WTC11 (cell line): ENCODE measurements at regions not wholly inside any gene's neighbourhood (a gene's known extent, or its start where the extent isn't known, plus 50 kb on each side); places are given as distances from the start of the nearest gene placed in this dataset.

ENCODE experiments used
- CBFB ChIP-seq: sonication (generic); formaldehyde crosslinking; IDR thresholded peaks from 2 replicates; pipeline ENCODE4 v1.8.1; 2022; ENCODE audit warnings: mild to moderate bottlenecking, low read depth, missing genetic modification reagents
- GABPB1 ChIP-seq: sonication (generic); formaldehyde crosslinking; IDR thresholded peaks from 2 replicates; pipeline ENCODE4 v1.8.1; 2023; ENCODE audit warnings: mild to moderate bottlenecking, missing genetic modification reagents
- NR3C1 ChIP-seq: sonication (generic); formaldehyde crosslinking; conservative IDR thresholded peaks from 2 replicates; pipeline ENCODE4 v1.8.1; 2023; ENCODE audit warnings: low read depth, mild to moderate bottlenecking, missing genetic modification reagents
- ZNF263 ChIP-seq: sonication (generic); formaldehyde crosslinking; IDR thresholded peaks from 2 replicates; pipeline ENCODE4 v1.8.1; 2022; ENCODE audit warnings: low read depth, mild to moderate bottlenecking, moderate library complexity, missing genetic modification reagents
- ZNF416 ChIP-seq: fragments of 250-450 bp; sonication (Bioruptor Pico); IDR thresholded peaks from 2 replicates; pipeline ENCODE4 v1.9.0; 2021; ENCODE audit warnings: mild to moderate bottlenecking, inconsistent platforms
- TF ChIP-seq, protein P1 (sequence below): fragments of 200-600 bp; IDR thresholded peaks from 2 replicates; pipeline ENCODE4 v1.8.0; 2022; ENCODE audit warnings: antibody characterized with exemption
- TF ChIP-seq, protein P2 (sequence below): sonication (generic); formaldehyde crosslinking; IDR thresholded peaks from 2 replicates; pipeline ENCODE4 v1.8.1; 2022; ENCODE audit warnings: low read depth, mild to moderate bottlenecking, moderate library complexity, missing genetic modification reagents, borderline replicate concordance
- TF ChIP-seq, protein P3 (sequence below): sonication (generic); formaldehyde crosslinking; IDR thresholded peaks from 2 replicates; pipeline ENCODE4 v1.8.0; 2022; ENCODE audit warnings: missing genetic modification reagents
- TF ChIP-seq, protein P4 (sequence below): sonication (generic); formaldehyde crosslinking; IDR thresholded peaks from 2 replicates; pipeline ENCODE4 v1.8.1; 2022; ENCODE audit warnings: mild to moderate bottlenecking, missing genetic modification reagents, moderate library complexity, borderline replicate concordance

DNA sequence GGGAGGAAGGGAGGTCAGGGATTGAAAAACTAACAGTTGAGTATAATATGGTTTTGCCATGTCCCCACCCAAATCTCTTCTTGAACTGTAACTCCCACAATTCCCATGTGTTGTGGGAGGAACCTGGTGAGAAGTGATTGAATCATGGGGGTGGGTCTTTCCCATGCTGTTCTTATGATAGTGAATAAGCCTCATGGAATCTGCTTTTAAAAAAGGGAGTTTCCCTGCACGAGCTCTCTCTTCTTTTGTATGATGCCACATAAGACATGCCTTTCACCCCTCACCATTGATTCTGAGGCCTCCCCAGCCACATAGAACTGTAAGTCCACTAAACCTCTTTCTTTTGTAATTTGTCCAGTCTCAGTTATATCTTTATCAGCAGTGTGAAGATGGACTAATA lies 833.4 kb upstream of the MAP3K7 start:
- TF ChIP-seq, protein P1, sequence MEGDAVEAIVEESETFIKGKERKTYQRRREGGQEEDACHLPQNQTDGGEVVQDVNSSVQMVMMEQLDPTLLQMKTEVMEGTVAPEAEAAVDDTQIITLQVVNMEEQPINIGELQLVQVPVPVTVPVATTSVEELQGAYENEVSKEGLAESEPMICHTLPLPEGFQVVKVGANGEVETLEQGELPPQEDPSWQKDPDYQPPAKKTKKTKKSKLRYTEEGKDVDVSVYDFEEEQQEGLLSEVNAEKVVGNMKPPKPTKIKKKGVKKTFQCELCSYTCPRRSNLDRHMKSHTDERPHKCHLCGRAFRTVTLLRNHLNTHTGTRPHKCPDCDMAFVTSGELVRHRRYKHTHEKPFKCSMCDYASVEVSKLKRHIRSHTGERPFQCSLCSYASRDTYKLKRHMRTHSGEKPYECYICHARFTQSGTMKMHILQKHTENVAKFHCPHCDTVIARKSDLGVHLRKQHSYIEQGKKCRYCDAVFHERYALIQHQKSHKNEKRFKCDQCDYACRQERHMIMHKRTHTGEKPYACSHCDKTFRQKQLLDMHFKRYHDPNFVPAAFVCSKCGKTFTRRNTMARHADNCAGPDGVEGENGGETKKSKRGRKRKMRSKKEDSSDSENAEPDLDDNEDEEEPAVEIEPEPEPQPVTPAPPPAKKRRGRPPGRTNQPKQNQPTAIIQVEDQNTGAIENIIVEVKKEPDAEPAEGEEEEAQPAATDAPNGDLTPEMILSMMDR = no peak
- TF ChIP-seq ZNF416 (no peak), CBFB (CRISPR knock-in tag) (no peak), GABPB1 (CRISPR knock-in tag) (no peak), NR3C1 (CRISPR knock-in tag) (no peak), ZNF263 (CRISPR knock-in tag) (no peak)
- TF ChIP-seq, protein P2, sequence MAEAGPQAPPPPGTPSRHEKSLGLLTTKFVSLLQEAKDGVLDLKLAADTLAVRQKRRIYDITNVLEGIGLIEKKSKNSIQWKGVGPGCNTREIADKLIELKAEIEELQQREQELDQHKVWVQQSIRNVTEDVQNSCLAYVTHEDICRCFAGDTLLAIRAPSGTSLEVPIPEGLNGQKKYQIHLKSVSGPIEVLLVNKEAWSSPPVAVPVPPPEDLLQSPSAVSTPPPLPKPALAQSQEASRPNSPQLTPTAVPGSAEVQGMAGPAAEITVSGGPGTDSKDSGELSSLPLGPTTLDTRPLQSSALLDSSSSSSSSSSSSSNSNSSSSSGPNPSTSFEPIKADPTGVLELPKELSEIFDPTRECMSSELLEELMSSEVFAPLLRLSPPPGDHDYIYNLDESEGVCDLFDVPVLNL = no peak
- TF ChIP-seq, protein P3, sequence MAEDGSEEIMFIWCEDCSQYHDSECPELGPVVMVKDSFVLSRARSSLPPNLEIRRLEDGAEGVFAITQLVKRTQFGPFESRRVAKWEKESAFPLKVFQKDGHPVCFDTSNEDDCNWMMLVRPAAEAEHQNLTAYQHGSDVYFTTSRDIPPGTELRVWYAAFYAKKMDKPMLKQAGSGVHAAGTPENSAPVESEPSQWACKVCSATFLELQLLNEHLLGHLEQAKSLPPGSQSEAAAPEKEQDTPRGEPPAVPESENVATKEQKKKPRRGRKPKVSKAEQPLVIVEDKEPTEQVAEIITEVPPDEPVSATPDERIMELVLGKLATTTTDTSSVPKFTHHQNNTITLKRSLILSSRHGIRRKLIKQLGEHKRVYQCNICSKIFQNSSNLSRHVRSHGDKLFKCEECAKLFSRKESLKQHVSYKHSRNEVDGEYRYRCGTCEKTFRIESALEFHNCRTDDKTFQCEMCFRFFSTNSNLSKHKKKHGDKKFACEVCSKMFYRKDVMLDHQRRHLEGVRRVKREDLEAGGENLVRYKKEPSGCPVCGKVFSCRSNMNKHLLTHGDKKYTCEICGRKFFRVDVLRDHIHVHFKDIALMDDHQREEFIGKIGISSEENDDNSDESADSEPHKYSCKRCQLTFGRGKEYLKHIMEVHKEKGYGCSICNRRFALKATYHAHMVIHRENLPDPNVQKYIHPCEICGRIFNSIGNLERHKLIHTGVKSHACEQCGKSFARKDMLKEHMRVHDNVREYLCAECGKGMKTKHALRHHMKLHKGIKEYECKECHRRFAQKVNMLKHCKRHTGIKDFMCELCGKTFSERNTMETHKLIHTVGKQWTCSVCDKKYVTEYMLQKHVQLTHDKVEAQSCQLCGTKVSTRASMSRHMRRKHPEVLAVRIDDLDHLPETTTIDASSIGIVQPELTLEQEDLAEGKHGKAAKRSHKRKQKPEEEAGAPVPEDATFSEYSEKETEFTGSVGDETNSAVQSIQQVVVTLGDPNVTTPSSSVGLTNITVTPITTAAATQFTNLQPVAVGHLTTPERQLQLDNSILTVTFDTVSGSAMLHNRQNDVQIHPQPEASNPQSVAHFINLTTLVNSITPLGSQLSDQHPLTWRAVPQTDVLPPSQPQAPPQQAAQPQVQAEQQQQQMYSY (CRISPR knock-in tag) = no peak
- TF ChIP-seq, protein P4, sequence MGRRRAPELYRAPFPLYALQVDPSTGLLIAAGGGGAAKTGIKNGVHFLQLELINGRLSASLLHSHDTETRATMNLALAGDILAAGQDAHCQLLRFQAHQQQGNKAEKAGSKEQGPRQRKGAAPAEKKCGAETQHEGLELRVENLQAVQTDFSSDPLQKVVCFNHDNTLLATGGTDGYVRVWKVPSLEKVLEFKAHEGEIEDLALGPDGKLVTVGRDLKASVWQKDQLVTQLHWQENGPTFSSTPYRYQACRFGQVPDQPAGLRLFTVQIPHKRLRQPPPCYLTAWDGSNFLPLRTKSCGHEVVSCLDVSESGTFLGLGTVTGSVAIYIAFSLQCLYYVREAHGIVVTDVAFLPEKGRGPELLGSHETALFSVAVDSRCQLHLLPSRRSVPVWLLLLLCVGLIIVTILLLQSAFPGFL (CRISPR knock-in tag) = no peak
